NB4 (cell line): ENCODE measurements at regions not wholly inside any gene's neighbourhood (a gene's known extent, or its start where the extent isn't known, plus 50 kb on each side); places are given as distances from the start of the nearest gene placed in this dataset.

ENCODE experiments used
- DNase-seq: peaks from one replicate; pipeline ENCODE4 v3.0.0; 2010; ENCODE audit warnings: low read depth
- H3K4me3 ChIP-seq: one replicate; pipeline ENCODE4 v1.5.1; 2011; ENCODE audit warnings: mild to moderate bottlenecking, low read depth, low read length, moderate library complexity
- MYC ChIP-seq: IDR thresholded peaks from 2 replicates; pipeline ENCODE4 v1.6.1; 2011; ENCODE audit warnings: low read depth, low read length
- POLR2A ChIP-seq: IDR thresholded peaks from 2 replicates; pipeline ENCODE4 v1.6.1; 2011; ENCODE audit warnings: mild to moderate bottlenecking; ENCODE audit not compliant: insufficient read length; ENCODE audit errors: extremely low read depth
- TF ChIP-seq, protein P1 (sequence below): IDR thresholded peaks from one replicate; pipeline ENCODE4 v1.5.1; 2012; ENCODE audit warnings: low read depth, low read length
- TF ChIP-seq, protein P2 (sequence below): IDR thresholded peaks from 2 replicates; pipeline ENCODE4 v1.6.1; 2011; ENCODE audit warnings: low read depth, low read length

DNA sequence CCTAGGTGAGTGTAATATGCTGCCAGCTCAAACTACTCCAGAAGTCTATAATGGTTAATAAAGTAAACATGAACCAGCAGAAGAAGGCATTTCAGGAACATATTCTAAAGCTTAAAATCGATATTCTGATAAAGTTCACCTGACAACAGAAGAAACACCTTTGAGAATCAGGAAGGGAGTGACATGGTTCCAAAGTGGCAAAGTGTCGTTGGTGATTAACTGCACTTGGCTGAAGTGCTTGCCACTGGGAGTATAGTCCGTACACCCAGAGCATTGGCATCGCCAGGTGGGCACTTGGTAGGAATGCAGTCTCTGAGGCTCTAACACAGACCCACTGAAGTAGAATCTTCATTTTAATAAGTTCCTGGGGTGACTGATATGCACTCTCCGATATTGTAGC is 76.0 kb upstream of the H2AZ1 start:
- TF ChIP-seq MYC (no peak), POLR2A (no peak)
- TF ChIP-seq, protein P1, sequence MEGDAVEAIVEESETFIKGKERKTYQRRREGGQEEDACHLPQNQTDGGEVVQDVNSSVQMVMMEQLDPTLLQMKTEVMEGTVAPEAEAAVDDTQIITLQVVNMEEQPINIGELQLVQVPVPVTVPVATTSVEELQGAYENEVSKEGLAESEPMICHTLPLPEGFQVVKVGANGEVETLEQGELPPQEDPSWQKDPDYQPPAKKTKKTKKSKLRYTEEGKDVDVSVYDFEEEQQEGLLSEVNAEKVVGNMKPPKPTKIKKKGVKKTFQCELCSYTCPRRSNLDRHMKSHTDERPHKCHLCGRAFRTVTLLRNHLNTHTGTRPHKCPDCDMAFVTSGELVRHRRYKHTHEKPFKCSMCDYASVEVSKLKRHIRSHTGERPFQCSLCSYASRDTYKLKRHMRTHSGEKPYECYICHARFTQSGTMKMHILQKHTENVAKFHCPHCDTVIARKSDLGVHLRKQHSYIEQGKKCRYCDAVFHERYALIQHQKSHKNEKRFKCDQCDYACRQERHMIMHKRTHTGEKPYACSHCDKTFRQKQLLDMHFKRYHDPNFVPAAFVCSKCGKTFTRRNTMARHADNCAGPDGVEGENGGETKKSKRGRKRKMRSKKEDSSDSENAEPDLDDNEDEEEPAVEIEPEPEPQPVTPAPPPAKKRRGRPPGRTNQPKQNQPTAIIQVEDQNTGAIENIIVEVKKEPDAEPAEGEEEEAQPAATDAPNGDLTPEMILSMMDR = no peak
- TF ChIP-seq, protein P2, sequence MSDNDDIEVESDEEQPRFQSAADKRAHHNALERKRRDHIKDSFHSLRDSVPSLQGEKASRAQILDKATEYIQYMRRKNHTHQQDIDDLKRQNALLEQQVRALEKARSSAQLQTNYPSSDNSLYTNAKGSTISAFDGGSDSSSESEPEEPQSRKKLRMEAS = no peak
- no peak overlapping the region for H3K4me3 ChIP-seq
- DNase-seq = no peak

DNA sequence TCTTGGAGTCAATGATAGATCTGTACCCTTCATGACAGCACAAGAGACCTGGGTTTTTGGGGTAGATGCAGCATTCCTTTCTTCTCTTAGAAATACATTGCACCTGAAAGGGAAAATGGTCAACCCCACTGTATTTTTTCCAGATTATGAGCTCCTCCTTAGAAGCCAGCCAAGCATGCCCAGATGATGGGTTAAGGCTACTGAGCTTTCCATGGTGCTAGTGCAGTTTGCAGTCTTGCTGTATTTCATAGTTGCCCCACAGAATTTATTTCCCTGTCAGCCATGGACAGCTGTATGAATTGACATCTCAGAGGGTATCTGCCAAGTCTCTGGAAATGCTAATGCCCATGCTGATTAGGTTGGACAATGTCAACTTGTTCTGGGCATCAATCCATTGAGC is 73.7 kb upstream of the H2AZ1 start:
- TF ChIP-seq POLR2A (no peak), MYC (no peak)
- TF ChIP-seq, protein P2 = no peak
- TF ChIP-seq, protein P1 = no peak
- DNase-seq = no peak

DNA sequence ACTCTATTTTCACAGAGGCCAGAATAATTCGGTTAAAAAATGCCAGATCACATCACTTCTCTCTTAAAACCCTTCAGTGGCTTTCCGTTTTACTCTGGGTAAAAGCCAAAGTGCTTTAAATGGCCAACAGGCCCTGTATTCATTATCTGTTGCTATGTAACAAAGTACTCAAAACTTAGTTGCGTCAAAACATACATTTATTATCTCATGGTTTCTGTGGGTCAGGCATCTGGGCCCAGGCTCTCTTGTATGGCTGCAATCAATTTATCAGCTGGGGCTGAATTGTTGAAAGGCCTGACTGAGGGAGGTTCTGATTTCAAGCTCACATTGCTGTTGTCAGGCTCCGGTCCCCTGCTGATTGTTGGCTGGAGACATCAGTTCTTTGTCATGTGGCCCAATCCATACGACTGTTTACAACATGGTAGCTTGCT is 72.7 kb upstream of the H2AZ1 start:
- no peak overlapping the region for H3K4me3 ChIP-seq
- DNase-seq = no peak
- TF ChIP-seq, protein P1 = no peak
- TF ChIP-seq POLR2A (no peak), MYC (no peak)
- TF ChIP-seq, protein P2 = no peak

More for the DNA sequence above, 73.7 kb upstream of the H2AZ1 start:
- H3K4me3 ChIP-seq = no peak overlapping the region

DNA sequence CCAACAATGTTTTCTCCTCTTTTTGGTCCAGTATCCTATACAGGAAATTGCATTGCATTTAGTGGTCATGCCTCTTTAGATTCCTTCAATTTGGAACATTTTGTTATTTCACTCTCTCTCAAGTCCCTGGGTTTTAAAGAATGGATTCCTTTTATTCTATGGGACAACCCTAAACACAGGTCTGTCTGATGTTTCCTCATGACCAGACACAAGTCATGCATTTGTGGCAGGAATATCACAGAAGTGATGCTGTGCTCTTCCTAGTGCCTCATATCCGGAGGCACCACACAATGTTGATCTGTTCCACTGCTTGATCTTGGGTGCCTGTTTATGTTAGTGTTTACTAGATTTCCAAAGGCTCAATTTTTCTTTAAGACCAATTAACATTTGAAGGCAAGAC is 69.7 kb upstream of the H2AZ1 start:
- no peak overlapping the region for H3K4me3 ChIP-seq
- TF ChIP-seq MYC = no peak
- DNase-seq = no peak

DNA sequence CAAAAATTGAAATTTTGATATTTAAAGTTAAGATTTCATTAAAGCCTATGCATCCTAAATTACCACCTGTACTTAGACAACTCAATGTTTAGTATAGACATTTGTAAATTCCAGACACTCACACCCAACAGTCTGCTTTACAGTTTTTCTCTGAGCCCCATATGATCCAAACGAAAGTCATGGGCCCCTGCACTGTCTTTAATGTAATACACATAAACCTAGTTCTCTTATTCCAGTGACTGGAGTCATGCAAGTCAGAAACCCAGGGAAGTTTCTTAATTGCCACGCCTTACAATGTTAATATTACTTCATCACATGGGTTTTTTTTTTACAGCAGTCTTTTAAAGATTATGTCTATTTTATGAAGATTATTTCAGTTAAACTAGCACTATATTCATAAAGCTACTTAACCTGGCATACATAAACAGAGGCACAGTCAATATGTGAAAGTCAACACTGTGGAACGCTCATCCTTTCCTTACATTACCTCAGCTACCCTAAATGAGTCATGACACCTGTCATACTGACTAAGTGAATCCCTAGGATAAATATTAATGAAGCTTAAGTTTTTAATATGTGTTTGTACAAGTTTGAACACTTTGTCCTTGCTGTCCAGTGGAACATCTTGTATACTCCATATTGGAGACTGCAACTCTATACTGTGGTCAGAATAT is 67.7 kb upstream of the H2AZ1 start:
- TF ChIP-seq, protein P1 = no peak
- TF ChIP-seq MYC (no peak), POLR2A (no peak)
- TF ChIP-seq, protein P2 = no peak
- DNase-seq = no peak
- H3K4me3 ChIP-seq = no peak overlapping the region

DNA sequence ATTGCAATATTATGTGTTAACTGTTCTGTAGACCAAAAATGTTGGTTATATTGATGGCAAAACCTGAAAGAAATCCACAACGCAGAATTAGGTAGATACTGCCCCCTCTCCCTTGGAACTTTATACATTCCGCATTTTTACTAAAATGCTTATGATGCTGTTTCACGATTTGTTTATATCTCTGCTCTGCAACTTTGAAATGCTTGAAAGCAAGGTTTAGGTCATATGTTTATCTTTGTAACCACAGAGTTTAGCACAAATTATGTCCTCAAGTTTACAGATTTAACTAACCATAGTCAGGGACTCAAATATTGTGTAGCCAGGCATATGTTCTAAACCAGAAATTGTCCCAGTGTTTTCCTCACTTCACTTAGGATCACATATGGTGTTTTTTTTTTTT is 66.1 kb upstream of the H2AZ1 start:
- DNase-seq = no peak

More for the DNA sequence above, 66.1 kb upstream of the H2AZ1 start:
- TF ChIP-seq, protein P1 = no peak
- no peak for TF ChIP-seq MYC
- TF ChIP-seq, protein P2 = no peak
- no peak for TF ChIP-seq POLR2A
- no peak overlapping the region for H3K4me3 ChIP-seq
